OCI-LY3 (cell line): ENCODE measurements at regions not wholly inside any gene's neighbourhood (a gene's known extent, or its start where the extent isn't known, plus 50 kb on each side); places are given as distances from the start of the nearest gene placed in this dataset.

Experiments used
- H2AFZ ChIP-seq: fragments of 200-600, 300-600 bp; shearing (Covaris generic); 2 replicates; pipeline ENCODE4 v1.6.0; 2014; ENCODE audit warnings: antibody characterized with exemption, low read depth, low read length
- H3K27ac ChIP-seq: fragments of 200-600, 300-600 bp; sonication (generic); 2 replicates; pipeline ENCODE4 v1.5.1; 2014; ENCODE audit warnings: mild to moderate bottlenecking, low read length, moderate library complexity, mixed read lengths
- H3K27me3 ChIP-seq: fragments of 200-600, 300-600 bp; sonication (generic); 2 replicates; pipeline ENCODE4 v1.6.1; 2014; ENCODE audit warnings: low read depth, low read length, mixed read lengths
- H3K36me3 ChIP-seq: fragments of 200-600, 300-600 bp; sonication (generic); replicated peaks from 2 replicates; pipeline ENCODE3; 2014; ENCODE audit warnings: low read depth, low read length, mixed read lengths
- H3K4me1 ChIP-seq: fragments of 300-600, 200-600 bp; sonication (generic); 2 replicates; pipeline ENCODE4 v1.6.1; 2014; ENCODE audit warnings: low read length, mixed read lengths
- H3K4me2 ChIP-seq: fragments of 200-600, 300-600 bp; sonication (generic); 2 replicates; pipeline ENCODE4 v1.6.1; 2014; ENCODE audit warnings: low read length, mixed read lengths
- H3K4me3 ChIP-seq: fragments of 300-600, 200-600 bp; sonication (generic); 2 replicates; pipeline ENCODE4 v1.5.1; 2014; ENCODE audit warnings: antibody characterized with exemption, mild to moderate bottlenecking, low read length, moderate library complexity
- H3K79me2 ChIP-seq: fragments of 300-600, 200-600 bp; shearing (Covaris generic); 2 replicates; pipeline ENCODE4 v1.6.1; 2014; ENCODE audit warnings: mild to moderate bottlenecking, low read length, mixed read lengths
- H3K9ac ChIP-seq: fragments of 300-600, 200-600 bp; shearing (Covaris generic); 2 replicates; pipeline ENCODE4 v1.6.0; 2014; ENCODE audit warnings: mild to moderate bottlenecking, low read length, moderate library complexity
- H3K9me3 ChIP-seq: fragments of 200-600, 300-600 bp; shearing (Covaris generic); 2 replicates; pipeline ENCODE4 v1.6.1; 2014; ENCODE audit warnings: low read length, mixed read lengths; ENCODE audit not compliant: insufficient read depth
- H4K20me1 ChIP-seq: fragments of 200-600, 300-600 bp; sonication (generic); 2 replicates; pipeline ENCODE4 v1.6.1; 2016; ENCODE audit warnings: low read length, mixed read lengths; ENCODE audit not compliant: insufficient read depth
- EZH2phosphoT487 ChIP-seq: fragments of 200-600 bp; shearing (Covaris generic); IDR thresholded peaks from 2 replicates; pipeline ENCODE4 v1.6.1; 2018; ENCODE audit warnings: antibody characterized with exemption, mixed run types, low read depth
- TF ChIP-seq, protein P1 (sequence below): fragments of 200-600, 300-600 bp; sonication (generic); IDR thresholded peaks from 2 replicates; pipeline ENCODE4 v1.5.1; 2014; ENCODE audit warnings: antibody characterized with exemption, low read length, low read depth

DNA sequence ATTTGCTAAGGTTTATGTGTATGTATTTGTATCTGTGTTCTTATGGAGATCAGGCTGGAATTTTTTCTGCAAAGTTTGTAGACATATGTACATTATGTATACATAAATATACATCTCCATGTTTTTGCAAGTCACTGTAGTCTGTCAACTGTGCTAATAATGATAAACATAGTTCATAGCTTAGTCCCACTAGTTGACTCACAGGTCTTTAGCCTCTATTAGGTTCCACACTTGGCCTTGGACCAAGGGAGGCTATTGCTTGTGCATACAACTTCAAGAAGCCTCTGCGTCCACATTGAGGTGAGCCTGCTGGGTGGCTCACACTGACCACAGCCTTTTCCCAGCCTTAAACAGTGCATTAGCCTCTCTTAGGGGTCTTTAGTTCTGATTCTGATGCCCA, 243.8 kb upstream of the PEX5L start:
- H3K36me3 ChIP-seq = no peaks in the 10 kb centered on the region
- H3K27ac ChIP-seq = no peak overlapping the region
- no peaks in the 10 kb centered on the region for H3K79me2 ChIP-seq
- H3K9ac ChIP-seq = no peak overlapping the region
- H3K4me3 ChIP-seq = no peak overlapping the region
- peaks cover 27% of the 10 kb centered on the region for H3K4me1 ChIP-seq
- TF ChIP-seq, protein P1, sequence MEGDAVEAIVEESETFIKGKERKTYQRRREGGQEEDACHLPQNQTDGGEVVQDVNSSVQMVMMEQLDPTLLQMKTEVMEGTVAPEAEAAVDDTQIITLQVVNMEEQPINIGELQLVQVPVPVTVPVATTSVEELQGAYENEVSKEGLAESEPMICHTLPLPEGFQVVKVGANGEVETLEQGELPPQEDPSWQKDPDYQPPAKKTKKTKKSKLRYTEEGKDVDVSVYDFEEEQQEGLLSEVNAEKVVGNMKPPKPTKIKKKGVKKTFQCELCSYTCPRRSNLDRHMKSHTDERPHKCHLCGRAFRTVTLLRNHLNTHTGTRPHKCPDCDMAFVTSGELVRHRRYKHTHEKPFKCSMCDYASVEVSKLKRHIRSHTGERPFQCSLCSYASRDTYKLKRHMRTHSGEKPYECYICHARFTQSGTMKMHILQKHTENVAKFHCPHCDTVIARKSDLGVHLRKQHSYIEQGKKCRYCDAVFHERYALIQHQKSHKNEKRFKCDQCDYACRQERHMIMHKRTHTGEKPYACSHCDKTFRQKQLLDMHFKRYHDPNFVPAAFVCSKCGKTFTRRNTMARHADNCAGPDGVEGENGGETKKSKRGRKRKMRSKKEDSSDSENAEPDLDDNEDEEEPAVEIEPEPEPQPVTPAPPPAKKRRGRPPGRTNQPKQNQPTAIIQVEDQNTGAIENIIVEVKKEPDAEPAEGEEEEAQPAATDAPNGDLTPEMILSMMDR = no peak
- no peak for TF ChIP-seq EZH2phosphoT487
- H3K9me3 ChIP-seq = no peaks in the 10 kb centered on the region
- no peaks in the 10 kb centered on the region for H3K27me3 ChIP-seq
- H3K4me2 ChIP-seq = no peak overlapping the region
- H2AFZ ChIP-seq = no peak overlapping the region
- H4K20me1 ChIP-seq = no peaks in the 10 kb centered on the region

DNA sequence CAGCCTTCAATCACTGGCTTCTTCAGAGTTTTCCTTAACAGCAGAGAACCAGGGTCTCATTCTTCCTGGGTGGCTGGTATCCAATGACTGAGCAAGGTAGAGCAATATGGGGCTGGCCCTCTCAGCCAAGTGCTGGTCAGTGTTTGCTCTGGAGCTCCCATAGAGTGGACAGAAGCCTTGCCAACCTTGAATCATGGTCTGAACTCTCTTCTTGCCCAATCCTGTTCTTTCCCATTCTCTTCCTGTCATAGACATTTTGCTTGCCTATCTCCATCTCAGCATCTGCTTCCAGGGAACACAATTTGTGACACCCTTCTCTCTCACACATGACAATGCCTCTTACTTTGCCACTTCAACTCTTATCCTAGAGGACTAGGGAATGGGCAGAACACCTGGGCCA, 245.6 kb upstream of the PEX5L start:
- H4K20me1 ChIP-seq = no peaks in the 10 kb centered on the region
- peaks cover 22% of the 10 kb centered on the region for H3K4me1 ChIP-seq
- no peak overlapping the region for H3K4me3 ChIP-seq
- no peak for TF ChIP-seq EZH2phosphoT487
- TF ChIP-seq, protein P1 = no peak
- no peaks in the 10 kb centered on the region for H3K36me3 ChIP-seq
- H3K4me2 ChIP-seq = no peak overlapping the region
- H3K9ac ChIP-seq = no peak overlapping the region
- no peaks in the 10 kb centered on the region for H3K9me3 ChIP-seq
- no peak overlapping the region for H3K27ac ChIP-seq
- no peak overlapping the region for H2AFZ ChIP-seq
- no peaks in the 10 kb centered on the region; the same call in 1 of the 2 replicates for H3K27me3 ChIP-seq
- no peaks in the 10 kb centered on the region for H3K79me2 ChIP-seq

DNA sequence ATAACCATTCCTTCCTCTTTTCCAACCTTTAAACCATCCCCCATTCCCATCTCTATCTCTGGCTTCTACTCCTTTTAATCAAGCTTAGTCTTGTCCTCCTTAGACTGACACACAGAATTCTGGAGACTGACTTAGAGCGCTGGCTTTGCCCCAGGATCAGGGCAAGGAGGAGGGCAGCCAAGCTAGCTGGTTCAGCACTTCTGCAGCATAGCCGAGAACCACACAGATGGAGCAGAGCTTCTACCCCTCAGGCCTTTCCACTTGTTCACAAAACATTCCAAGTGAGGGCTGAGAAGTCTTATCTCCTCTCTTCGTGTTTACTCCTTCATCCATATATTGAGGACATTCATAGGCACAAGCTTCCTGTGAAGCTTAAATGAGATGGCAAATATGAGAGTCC, 246.5 kb upstream of the PEX5L start:
- no peak overlapping the region for H3K4me2 ChIP-seq
- no peaks in the 10 kb centered on the region; the same call in 1 of the 2 replicates for H3K27me3 ChIP-seq
- H4K20me1 ChIP-seq = no peaks in the 10 kb centered on the region
- no peak overlapping the region for H3K4me3 ChIP-seq
- H3K9ac ChIP-seq = no peak overlapping the region
- TF ChIP-seq, protein P1 = no peak
- no peak for TF ChIP-seq EZH2phosphoT487
- H3K9me3 ChIP-seq = no peaks in the 10 kb centered on the region
- H3K79me2 ChIP-seq = no peaks in the 10 kb centered on the region
- no peak overlapping the region for H3K27ac ChIP-seq
- H3K36me3 ChIP-seq = no peaks in the 10 kb centered on the region
- H3K4me1 ChIP-seq = peaks cover 14% of the 10 kb centered on the region
- H2AFZ ChIP-seq = no peak overlapping the region

DNA sequence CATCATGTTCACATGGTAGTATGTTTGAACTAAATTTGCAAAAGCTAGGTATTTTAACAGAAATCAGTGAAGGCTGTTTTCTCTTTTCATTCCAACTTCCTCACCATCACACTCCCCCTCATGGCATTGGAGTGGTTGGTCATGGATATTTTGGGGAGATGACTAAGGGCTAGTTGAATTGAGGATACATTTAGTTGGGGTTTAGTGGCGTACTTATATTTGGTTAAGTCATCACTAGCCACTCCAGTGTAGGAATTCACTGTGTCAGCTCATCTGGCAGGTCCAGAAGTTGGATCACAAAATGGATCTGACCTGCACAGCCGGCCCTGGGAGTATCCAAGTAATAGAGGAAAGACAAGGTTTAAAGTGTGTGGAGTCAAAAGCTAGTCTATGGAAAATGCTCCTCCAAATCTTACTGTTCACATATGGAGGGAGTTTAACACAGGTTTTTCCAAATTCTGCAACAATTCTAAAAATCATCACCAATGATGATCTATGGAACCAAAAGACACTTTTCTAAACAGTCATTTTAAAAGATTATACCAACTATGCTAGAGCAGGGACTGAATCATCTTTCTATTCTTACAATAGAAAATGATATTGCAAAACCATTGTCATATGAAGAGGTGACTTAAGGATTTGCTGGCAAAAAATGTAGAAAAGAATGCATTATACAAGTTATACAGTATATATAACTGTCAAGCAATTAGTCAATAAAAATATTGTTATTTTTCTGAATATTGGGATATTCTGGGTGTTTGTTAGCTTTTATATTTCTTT, 247.8 kb upstream of the PEX5L start:
- Histone ChIP-seq H3K27me3 (no peaks in the 10 kb centered on the region; the same call in 1 of the 2 replicates), H3K9me3 (no peaks in the 10 kb centered on the region), H3K9ac (no peak overlapping the region), H2AFZ (no peak overlapping the region), H3K27ac (no peak overlapping the region), H3K79me2 (no peaks in the 10 kb centered on the region), H3K4me3 (no peak overlapping the region), H4K20me1 (no peaks in the 10 kb centered on the region), H3K4me1 (peaks cover 2% of the 10 kb centered on the region), H3K36me3 (no peaks in the 10 kb centered on the region), H3K4me2 (no peak overlapping the region)
- TF ChIP-seq EZH2phosphoT487 = no peak
- TF ChIP-seq, protein P1 = no peak
